Astrocyte of the spinal cord (primary cell): ENCODE measurements at regions not wholly inside any gene's neighbourhood (a gene's known extent, or its start where the extent isn't known, plus 50 kb on each side); places are given as distances from the start of the nearest gene placed in this dataset.

Source experiments
- DNase-seq: peaks from one replicate; pipeline ENCODE4 v3.0.0; 2011; ENCODE audit warnings: low read depth, low spot score
- H3K4me3 ChIP-seq: 2 replicates; pipeline ENCODE4 v1.5.1; 2011; ENCODE audit warnings: low read depth, mild to moderate bottlenecking, low read length, moderate library complexity
- CTCF ChIP-seq: IDR thresholded peaks from 2 replicates; pipeline ENCODE4 v1.5.1; 2012; ENCODE audit warnings: low read depth, mild to moderate bottlenecking, low read length, inconsistent platforms
- in situ Hi-C: cut with HindIII; loops from 2 replicates; pipeline ENCODE4 v1.10.0; 2017; ENCODE audit warnings: low sequenced_read_pairs

GRCh38 chr3:44066806-44067205 is 174.9 kb upstream of the TOPAZ1 start:
- no peak for DNase-seq
- H3K4me3 ChIP-seq = no peak overlapping the region
- no peak for TF ChIP-seq CTCF
- in situ Hi-C loops = no loop called here

- TF ChIP-seq CTCF = no peak
- in situ Hi-C loops = no loop called here
- no peak overlapping the region for H3K4me3 ChIP-seq
- DNase-seq = no peak
Measured at GRCh38 chr3:44067431-44067830, 174.3 kb upstream of the TOPAZ1 start.

GRCh38 chr3:44068753-44069152 is 172.9 kb upstream of the TOPAZ1 start:
- TF ChIP-seq CTCF = no peak
- in situ Hi-C loops = no loop called here

GRCh38 chr3:44069276-44069675 is 172.4 kb upstream of the TOPAZ1 start:
- in situ Hi-C loops = no loop called here
- no peak for DNase-seq
- TF ChIP-seq CTCF = no peak
- H3K4me3 ChIP-seq = no peak overlapping the region

More at GRCh38 chr3:44068753-44069152, 172.9 kb upstream of the TOPAZ1 start:
- DNase-seq = no peak
- no peak overlapping the region for H3K4me3 ChIP-seq

GRCh38 chr3:44070841-44071546 is 170.7 kb upstream of the TOPAZ1 start:
- no peak for DNase-seq
- H3K4me3 ChIP-seq = no peak overlapping the region
- no peak for TF ChIP-seq CTCF
- in situ Hi-C loops = no loop called here

- no peak for TF ChIP-seq CTCF
- in situ Hi-C loops = no loop called here
- DNase-seq = no peak
- no peak overlapping the region for H3K4me3 ChIP-seq
Measured at GRCh38 chr3:44072601-44073540, 168.8 kb upstream of the TOPAZ1 start.
